ENCODE measurements at regions not wholly inside any gene's neighbourhood (a gene's known extent, or its start where the extent isn't known, plus 50 kb on each side); places are given as distances from the start of the nearest gene placed in this dataset.

DNA sequence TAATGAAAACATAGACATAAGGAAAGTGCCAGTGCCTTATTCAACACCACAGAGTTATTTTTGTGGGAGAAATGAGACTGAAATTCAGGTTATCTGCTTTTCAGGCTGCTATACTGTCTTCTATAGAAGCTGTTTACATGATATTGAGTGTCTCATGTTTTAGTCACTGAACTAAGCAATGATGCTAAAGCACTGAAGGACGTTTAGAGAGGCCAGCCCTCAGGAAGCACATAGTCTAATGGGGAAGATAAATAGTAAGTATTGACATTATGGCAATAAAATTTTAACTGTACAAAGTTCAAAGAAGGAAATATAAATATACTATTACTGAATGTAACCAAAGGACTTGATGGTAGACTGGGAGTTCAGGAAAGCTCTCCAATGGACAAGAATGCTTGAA, 186.4 kb upstream of the ZC3H15 start:
- dilution Hi-C loops (cut with MboI; ENCODE audit: extremely low pct_ligation_motif_present, low sequenced_read_pairs), result no loop called here

More for the DNA sequence above, 186.4 kb upstream of the ZC3H15 start:
- BruUV-seq (replicated peaks), result no TSS peak
- ChIA-PET POLR2A (no interaction called here), CTCF (no interaction called here)
- no peaks in the 10 kb centered on the region for H3K36me3 ChIP-seq (ENCODE audit: control insufficient read depth in 2 of 2, extremely low read depth in 1 of 2, insufficient read depth in 2 of 2, low read length in 2 of 2)
- H3K9me1 ChIP-seq (replicated peaks; ENCODE audit: control insufficient read depth, extremely low read depth, insufficient read depth, low read length), result no peaks in the 10 kb centered on the region
- DNase-seq (ENCODE audit: low read depth, low spot score) (no peak), FAIRE-seq (no peak)
- H3K4me2 ChIP-seq (ENCODE audit: insufficient read depth, low read length), result no peak overlapping the region
- TF ChIP-seq, protein P1, sequence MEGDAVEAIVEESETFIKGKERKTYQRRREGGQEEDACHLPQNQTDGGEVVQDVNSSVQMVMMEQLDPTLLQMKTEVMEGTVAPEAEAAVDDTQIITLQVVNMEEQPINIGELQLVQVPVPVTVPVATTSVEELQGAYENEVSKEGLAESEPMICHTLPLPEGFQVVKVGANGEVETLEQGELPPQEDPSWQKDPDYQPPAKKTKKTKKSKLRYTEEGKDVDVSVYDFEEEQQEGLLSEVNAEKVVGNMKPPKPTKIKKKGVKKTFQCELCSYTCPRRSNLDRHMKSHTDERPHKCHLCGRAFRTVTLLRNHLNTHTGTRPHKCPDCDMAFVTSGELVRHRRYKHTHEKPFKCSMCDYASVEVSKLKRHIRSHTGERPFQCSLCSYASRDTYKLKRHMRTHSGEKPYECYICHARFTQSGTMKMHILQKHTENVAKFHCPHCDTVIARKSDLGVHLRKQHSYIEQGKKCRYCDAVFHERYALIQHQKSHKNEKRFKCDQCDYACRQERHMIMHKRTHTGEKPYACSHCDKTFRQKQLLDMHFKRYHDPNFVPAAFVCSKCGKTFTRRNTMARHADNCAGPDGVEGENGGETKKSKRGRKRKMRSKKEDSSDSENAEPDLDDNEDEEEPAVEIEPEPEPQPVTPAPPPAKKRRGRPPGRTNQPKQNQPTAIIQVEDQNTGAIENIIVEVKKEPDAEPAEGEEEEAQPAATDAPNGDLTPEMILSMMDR (IDR thresholded peaks at IDR 0.05; ENCODE audit: extremely low read depth in 1 of 2, insufficient read depth in 1 of 2, low read depth in 1 of 2, low read length in 2 of 2), result no peak
- TF ChIP-seq POLR2AphosphoS5 (IDR thresholded peaks at IDR 0.05; ENCODE audit: insufficient read depth, low read depth, low read length) (no peak), FOS (IDR thresholded peaks at IDR 0.05; ENCODE audit: borderline replicate concordance, insufficient read depth, low read length) (no peak), GATA2 (IDR thresholded peaks at IDR 0.05; ENCODE audit: insufficient read depth, insufficient read length, low read depth, low read length) (no peak), POLR2A (IDR thresholded peaks at IDR 0.05; ENCODE audit: low read depth, low read length) (no peak), EZH2 (IDR thresholded peaks at IDR 0.05; ENCODE audit: borderline replicate concordance, low read depth, low read length, severe bottlenecking) (no peak), JUN (IDR thresholded peaks at IDR 0.05; ENCODE audit: borderline replicate concordance, insufficient read depth, insufficient read length, low read depth) (no peak), MYC (IDR thresholded peaks at IDR 0.05; ENCODE audit: low read depth, low read length) (no peak)
- TF ChIP-seq, protein P2, sequence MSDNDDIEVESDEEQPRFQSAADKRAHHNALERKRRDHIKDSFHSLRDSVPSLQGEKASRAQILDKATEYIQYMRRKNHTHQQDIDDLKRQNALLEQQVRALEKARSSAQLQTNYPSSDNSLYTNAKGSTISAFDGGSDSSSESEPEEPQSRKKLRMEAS (IDR thresholded peaks at IDR 0.05; ENCODE audit: insufficient read depth, insufficient read length), result no peak
- H2AFZ ChIP-seq (ENCODE audit: low read depth, low read length), result no peak overlapping the region
- H3K4me1 ChIP-seq (ENCODE audit: control insufficient read depth, extremely low read depth, insufficient read depth, low read length), result no peaks in the 10 kb centered on the region
- H3K27ac ChIP-seq (ENCODE audit: insufficient read depth, low read depth, low read length), result no peak overlapping the region
- intact Hi-C loops (cut with micrococcal nuclease), result no loop called here
- no peaks in the 10 kb centered on the region for H4K20me1 ChIP-seq (replicated peaks; ENCODE audit: control insufficient read depth, extremely low read depth, insufficient read depth, low read length)
- H3K79me2 ChIP-seq (ENCODE audit: control insufficient read depth, insufficient read depth, low read length), result no peaks in the 10 kb centered on the region
- H3K9me3 ChIP-seq (replicated peaks; ENCODE audit: control insufficient read depth, insufficient read depth, low read length), result no peaks in the 10 kb centered on the region
- no peak overlapping the region for H3K4me3 ChIP-seq (replicated peaks in 1 of 3; ENCODE audit: insufficient read depth in 1 of 3, low read depth in 1 of 3, low read length in 3 of 3)
- H3K9ac ChIP-seq (replicated peaks; ENCODE audit: extremely low read depth, insufficient read depth, low read length), result no peak overlapping the region
- H3K27me3 ChIP-seq (ENCODE audit: control insufficient read depth in 2 of 2, insufficient read depth in 2 of 2, low read length in 2 of 2), result no peaks in the 10 kb centered on the region

Measured in endothelial cell of umbilical vein (primary cell).